ENCODE measurements at regions not wholly inside any gene's neighbourhood (a gene's known extent, or its start where the extent isn't known, plus 50 kb on each side); places are given as distances from the start of the nearest gene placed in this dataset.
A peak's percentile ranks its signal among the peaks of the same experiment; 100 is the strongest.

- TF ChIP-seq EZH2 (IDR thresholded peaks at IDR 0.05; ENCODE audit: insufficient read depth, poor library complexity, severe bottlenecking), result no peak
- TF ChIP-seq EZH2phosphoT487 (IDR thresholded peaks at IDR 0.05; ENCODE audit: insufficient read depth, low read depth), result no peak
- Histone ChIP-seq H3K4me3 (no peak overlapping the region), H3K27me3 (replicated peaks; ENCODE audit: insufficient read depth) (no peaks in the 10 kb centered on the region), H3K4me1 (ENCODE audit: insufficient read depth) (peaks cover 19% of the 10 kb centered on the region), H3K4me2 (ENCODE audit: unreplicated experiment) (peak overlapping the region; percentile 23), H3K36me3 (ENCODE audit: low read depth) (no peaks in the 10 kb centered on the region), H3K9me2 (ENCODE audit: insufficient read depth) (no peaks in the 10 kb centered on the region), H3K9ac (no peak overlapping the region), H3K79me2 (ENCODE audit: insufficient read depth) (no peaks in the 10 kb centered on the region), H3K27ac (0 out of 2 replicates have a peak overlapping the region, but pooled peaks have one; percentile 7), H3K9me3 (ENCODE audit: low read depth) (no peaks in the 10 kb centered on the region), H3F3A (ENCODE audit: insufficient read depth) (0 out of 2 replicates have a peak, but pooled peaks cover 6% of the 10 kb centered on the region), H2AFZ (peak overlapping the region; percentile 40; the same call in 1 of the 2 replicates), H4K20me1 (ENCODE audit: insufficient read depth) (no peaks in the 10 kb centered on the region)
- peak; percentile 60 for DNase-seq
- WGBS, 2 experiments (ENCODE audit: low coverage in 1 of 2, low lambda C conversion rate in 2 of 2, missing lambda C conversion rate in 2 of 2), result 19 to 23% methylated on average over 6 of the region's 6 CpGs
- in situ Hi-C loops (cut with MboI), result loop anchor here (10.0 to 25.0 kb wide), 2 partner anchors 269 to 1526 kb away; no protein-coding TSS in a partner anchor
Observed at GRCh38 chr1:165063181-165063965, 293.1 kb downstream of the LMX1A start.

GRCh38 chr1:165062346-165062745 lies 294.2 kb downstream of the LMX1A start:
- DNase-seq, result no peak
- in situ Hi-C loops (cut with MboI), result loop anchor here (10.0 to 25.0 kb wide), 2 partner anchors 268 to 1525 kb away; no protein-coding TSS in a partner anchor
- no peaks in the 10 kb centered on the region for H3K36me3 ChIP-seq (ENCODE audit: low read depth)
- H3K79me2 ChIP-seq (ENCODE audit: insufficient read depth), result no peaks in the 10 kb centered on the region
- H3K4me1 ChIP-seq (ENCODE audit: insufficient read depth), result peaks cover 19% of the 10 kb centered on the region
- H2AFZ ChIP-seq, result no peak overlapping the region
- 57 to 62% methylated on average over 4 of the region's 4 CpGs for WGBS, 2 experiments (ENCODE audit: low coverage in 1 of 2, low lambda C conversion rate in 2 of 2, missing lambda C conversion rate in 2 of 2)
- no peaks in the 10 kb centered on the region for H3K27me3 ChIP-seq (replicated peaks; ENCODE audit: insufficient read depth)
- no peaks in the 10 kb centered on the region for H3K9me3 ChIP-seq (ENCODE audit: low read depth)
- H3K9ac ChIP-seq, result no peak overlapping the region
- no peak overlapping the region for H3K4me3 ChIP-seq
- TF ChIP-seq EZH2phosphoT487 (IDR thresholded peaks at IDR 0.05; ENCODE audit: insufficient read depth, low read depth), result no peak
- TF ChIP-seq EZH2 (IDR thresholded peaks at IDR 0.05; ENCODE audit: insufficient read depth, poor library complexity, severe bottlenecking), result no peak
- H3K9me2 ChIP-seq (ENCODE audit: insufficient read depth), result no peaks in the 10 kb centered on the region
- no peaks in the 10 kb centered on the region for H4K20me1 ChIP-seq (ENCODE audit: insufficient read depth)
- H3K27ac ChIP-seq, result no peak overlapping the region
- H3K4me2 ChIP-seq (ENCODE audit: unreplicated experiment), result no peak overlapping the region
- H3F3A ChIP-seq (ENCODE audit: insufficient read depth), result 0 out of 2 replicates have a peak, but pooled peaks cover 6% of the 10 kb centered on the region

GRCh38 chr1:165060285-165060793 lies 296.2 kb downstream of the LMX1A start:
- Histone ChIP-seq H3K9ac (no peak overlapping the region), H3K4me1 (ENCODE audit: insufficient read depth) (peaks cover 19% of the 10 kb centered on the region), H3K9me2 (ENCODE audit: insufficient read depth) (no peaks in the 10 kb centered on the region), H3K9me3 (ENCODE audit: low read depth) (no peaks in the 10 kb centered on the region), H3K4me2 (ENCODE audit: unreplicated experiment) (no peak overlapping the region), H3K36me3 (ENCODE audit: low read depth) (no peaks in the 10 kb centered on the region), H3F3A (ENCODE audit: insufficient read depth) (0 out of 2 replicates have a peak, but pooled peaks cover 5% of the 10 kb centered on the region), H3K4me3 (no peak overlapping the region), H3K27ac (no peak overlapping the region), H3K79me2 (ENCODE audit: insufficient read depth) (no peaks in the 10 kb centered on the region), H4K20me1 (ENCODE audit: insufficient read depth) (no peaks in the 10 kb centered on the region), H2AFZ (no peak overlapping the region), H3K27me3 (replicated peaks; ENCODE audit: insufficient read depth) (no peaks in the 10 kb centered on the region)
- in situ Hi-C loops (cut with MboI), result loop anchor here (10.0 to 25.0 kb wide), 2 partner anchors 266 to 1523 kb away; no protein-coding TSS in a partner anchor
- TF ChIP-seq EZH2phosphoT487 (IDR thresholded peaks at IDR 0.05; ENCODE audit: insufficient read depth, low read depth) (no peak), EZH2 (IDR thresholded peaks at IDR 0.05; ENCODE audit: insufficient read depth, poor library complexity, severe bottlenecking) (no peak)
- peak; percentile 69 for DNase-seq
- 40 to 45% methylated on average over 6 of the region's 6 CpGs for WGBS, 2 experiments (ENCODE audit: low coverage in 1 of 2, low lambda C conversion rate in 2 of 2, missing lambda C conversion rate in 2 of 2)

GRCh38 chr1:165057956-165058355 lies 298.6 kb downstream of the LMX1A start:
- Histone ChIP-seq H3K4me2 (ENCODE audit: unreplicated experiment) (no peak overlapping the region), H3K9me2 (ENCODE audit: insufficient read depth) (no peaks in the 10 kb centered on the region), H3K9me3 (ENCODE audit: low read depth) (no peaks in the 10 kb centered on the region), H3K36me3 (ENCODE audit: low read depth) (no peaks in the 10 kb centered on the region), H3K27me3 (replicated peaks; ENCODE audit: insufficient read depth) (no peaks in the 10 kb centered on the region), H4K20me1 (ENCODE audit: insufficient read depth) (no peaks in the 10 kb centered on the region), H2AFZ (no peak overlapping the region), H3K4me3 (no peak overlapping the region), H3K79me2 (ENCODE audit: insufficient read depth) (no peaks in the 10 kb centered on the region), H3K4me1 (ENCODE audit: insufficient read depth) (peaks cover 9% of the 10 kb centered on the region), H3K9ac (no peak overlapping the region), H3F3A (ENCODE audit: insufficient read depth) (no peaks in the 10 kb centered on the region), H3K27ac (no peak overlapping the region)
- DNase-seq, result no peak
- no peak for TF ChIP-seq EZH2phosphoT487 (IDR thresholded peaks at IDR 0.05; ENCODE audit: insufficient read depth, low read depth)
- no peak for TF ChIP-seq EZH2 (IDR thresholded peaks at IDR 0.05; ENCODE audit: insufficient read depth, poor library complexity, severe bottlenecking)
- WGBS, 2 experiments (ENCODE audit: low coverage in 1 of 2, low lambda C conversion rate in 2 of 2, missing lambda C conversion rate in 2 of 2), result 35 to 40% methylated on average over 3 of the region's 3 CpGs
- in situ Hi-C loops (cut with MboI), result loop anchor here (25.0 kb wide), 1 partner anchor 1521 kb away; no protein-coding TSS in a partner anchor
